Nephron progenitor cell (in vitro differentiated cells): ENCODE measurements at regions not wholly inside any gene's neighbourhood (a gene's known extent, or its start where the extent isn't known, plus 50 kb on each side); places are given as distances from the start of the nearest gene placed in this dataset.

ENCODE experiments used
- DNase-seq: peaks from one replicate; pipeline ENCODE4 v3.0.0; 2021
- H3K27ac Mint-ChIP-seq: 2 replicates; pipeline ENCODE4 v1.8.0; 2021; ENCODE audit warnings: mild to moderate bottlenecking, moderate library complexity, mixed read lengths
- H3K27me3 Mint-ChIP-seq: 2 replicates; pipeline ENCODE4 v1.8.0; 2021; ENCODE audit warnings: mild to moderate bottlenecking, low read depth, mixed read lengths; ENCODE audit not compliant: poor library complexity
- H3K36me3 Mint-ChIP-seq: 2 replicates; pipeline ENCODE4 v1.8.0; 2021; ENCODE audit warnings: low read depth, mixed read lengths
- H3K4me1 Mint-ChIP-seq: 2 replicates; pipeline ENCODE4 v1.8.0; 2021; ENCODE audit warnings: mixed read lengths
- H3K4me3 Mint-ChIP-seq: 2 replicates; pipeline ENCODE4 v1.8.0; 2021; ENCODE audit warnings: mild to moderate bottlenecking, moderate library complexity, mixed read lengths
- H3K9me3 Mint-ChIP-seq: 2 replicates; pipeline ENCODE4 v1.8.0; 2021; ENCODE audit warnings: mild to moderate bottlenecking, moderate library complexity, mixed read lengths
- CTCF ChIP-seq: fragments of 200-600 bp; sonication (generic); IDR thresholded peaks from 2 replicates; pipeline ENCODE4 v1.5.0; 2021; ENCODE audit warnings: antibody characterized with exemption

GRCh38 chr14:21723431-21724045 is 49.9 kb upstream of the OR4E1 start:
- H3K36me3 Mint-ChIP-seq = no peaks in the 10 kb centered on the region
- peaks cover 25% of the 10 kb centered on the region for H3K27me3 Mint-ChIP-seq
- peak; percentile 71 for DNase-seq
- peak; percentile 58 for TF ChIP-seq CTCF
- H3K9me3 Mint-ChIP-seq = no peaks in the 10 kb centered on the region
- no peak overlapping the region for H3K27ac Mint-ChIP-seq
- no peaks in the 10 kb centered on the region for H3K4me1 Mint-ChIP-seq
- no peak overlapping the region for H3K4me3 Mint-ChIP-seq
